SK-MEL-5 (cell line): ENCODE measurements at regions not wholly inside any gene's neighbourhood (a gene's known extent, or its start where the extent isn't known, plus 50 kb on each side); places are given as distances from the start of the nearest gene placed in this dataset.
A peak's percentile ranks its signal among the peaks of the same experiment; 100 is the strongest.
"Not testable (repeated sequence)": the region's sequence is repeated elsewhere in the genome, so short reads cannot be mapped to it uniquely, and the experiment has no call there.

Experiments
- DNase-seq: peaks from one replicate; pipeline ENCODE4 v3.0.0-alpha.2; 2016; ENCODE audit warnings: low read depth, low spot score
- in situ Hi-C: cut with HindIII; loops from 2 replicates; pipeline ENCODE4 v1.10.0; 2016; ENCODE audit warnings: low sequenced_read_pairs, high pct_unique_total_duplicates, low pct_unique_long_range_greater_than_20kb

DNA sequence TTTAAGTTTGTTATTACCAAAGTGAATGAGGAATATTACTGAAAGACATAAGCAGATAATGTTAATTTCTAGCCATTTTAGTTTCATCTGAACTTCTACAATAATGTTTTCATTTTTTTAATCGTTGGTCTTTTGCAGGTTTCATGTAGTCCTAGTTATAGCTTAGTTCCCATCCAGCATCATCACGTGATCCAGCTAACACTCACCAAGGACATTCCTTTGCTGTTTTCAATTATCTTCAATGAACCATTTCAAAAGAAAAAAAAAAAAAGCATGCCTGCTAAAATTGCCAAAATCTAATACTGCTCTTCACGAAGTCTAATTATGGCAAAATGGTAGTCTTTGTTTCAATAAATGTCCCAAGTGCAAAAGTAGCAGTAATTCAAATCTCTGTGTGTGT lies 187.7 kb upstream of the ATXN7L3B start:
- no peak for DNase-seq

DNA sequence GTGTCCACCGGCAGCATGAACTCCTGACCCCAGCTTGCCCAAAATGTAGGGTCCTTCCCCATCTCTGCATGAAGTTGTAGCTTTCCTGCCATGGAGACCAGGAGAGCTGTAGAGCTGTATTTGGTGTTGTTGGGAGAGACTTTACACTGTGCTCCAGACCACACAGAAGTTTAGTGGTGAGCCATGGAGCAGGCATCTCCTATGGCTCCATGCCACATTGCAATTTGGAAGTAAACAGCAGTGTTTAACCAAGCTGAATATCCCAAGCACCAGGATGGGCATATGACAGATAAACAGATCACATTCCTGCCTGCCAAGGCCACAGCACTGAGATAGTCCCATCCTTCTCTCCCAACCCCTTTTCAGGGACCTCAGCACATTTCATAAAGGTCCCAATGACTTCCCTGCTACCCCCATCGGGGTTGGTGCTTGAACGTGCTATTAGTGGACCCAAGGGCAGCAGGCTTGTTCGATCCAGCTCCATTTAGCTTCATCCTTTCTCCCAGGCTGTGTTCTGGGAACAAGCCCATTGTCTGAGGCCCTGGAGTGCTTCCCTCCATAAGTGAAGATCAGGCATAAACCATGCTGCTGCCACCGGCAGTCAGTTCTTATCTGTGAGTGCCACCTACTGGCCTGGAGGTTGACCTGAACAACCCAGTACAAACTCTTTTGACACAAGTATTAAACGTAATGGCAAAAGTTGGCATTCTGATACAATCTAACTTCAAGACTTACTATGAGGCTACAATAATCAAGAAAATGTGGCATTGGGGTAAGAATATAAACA lies 172.3 kb upstream of the ATXN7L3B start:
- in situ Hi-C loops = no loop called here
- DNase-seq = peak; percentile 63

More for the DNA sequence above, 187.7 kb upstream of the ATXN7L3B start:
- in situ Hi-C loops = no loop called here

DNA sequence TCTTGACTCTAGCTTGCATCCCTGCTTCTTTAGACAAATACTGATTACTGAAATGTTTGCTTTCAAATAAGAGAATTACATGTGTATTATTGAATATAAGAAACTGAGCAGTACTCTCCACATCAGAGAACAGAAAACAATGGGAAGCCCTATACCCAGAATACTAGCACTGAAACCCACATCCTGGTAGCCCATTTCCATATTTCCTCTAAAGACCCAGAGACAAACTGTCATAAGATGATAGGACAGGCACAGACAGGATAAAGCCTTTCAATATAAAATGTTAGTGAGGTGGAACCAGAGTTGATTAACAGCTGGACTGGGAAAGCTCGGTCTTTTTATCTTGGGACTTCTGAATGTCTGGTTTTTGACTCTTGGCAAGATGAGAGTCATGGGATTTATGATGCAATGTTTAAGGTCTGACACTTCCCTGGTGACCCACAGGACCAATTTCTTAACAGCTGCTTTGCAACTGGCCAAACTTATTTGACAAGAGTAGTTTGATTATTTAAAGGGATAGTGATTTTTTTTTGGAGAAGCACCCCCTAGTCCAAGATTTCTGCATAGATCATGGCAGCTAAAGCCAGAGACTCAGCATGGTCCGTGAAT lies 166.9 kb upstream of the ATXN7L3B start:
- in situ Hi-C loops = no loop called here
- DNase-seq = peak; percentile 66

DNA sequence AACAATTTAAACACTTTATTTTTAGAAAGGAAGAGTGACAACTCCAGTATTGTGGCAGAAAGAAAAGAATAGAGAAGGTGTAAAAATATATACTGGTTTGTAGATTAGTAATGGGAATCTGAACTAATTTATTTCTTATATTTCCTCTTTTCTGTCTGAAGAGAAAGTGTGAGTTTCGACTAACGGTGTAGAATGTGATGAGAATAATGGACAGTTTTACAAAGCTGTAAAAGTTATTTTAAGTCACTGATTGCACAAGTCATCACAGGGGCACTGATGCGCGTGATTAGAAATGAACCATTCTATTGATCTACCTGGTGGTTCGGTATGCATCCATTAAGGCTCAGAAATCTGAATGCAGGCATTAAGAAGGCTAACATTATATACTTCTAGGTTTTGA lies 158.5 kb upstream of the ATXN7L3B start:
- no peak for DNase-seq
- in situ Hi-C loops = no loop called here

DNA sequence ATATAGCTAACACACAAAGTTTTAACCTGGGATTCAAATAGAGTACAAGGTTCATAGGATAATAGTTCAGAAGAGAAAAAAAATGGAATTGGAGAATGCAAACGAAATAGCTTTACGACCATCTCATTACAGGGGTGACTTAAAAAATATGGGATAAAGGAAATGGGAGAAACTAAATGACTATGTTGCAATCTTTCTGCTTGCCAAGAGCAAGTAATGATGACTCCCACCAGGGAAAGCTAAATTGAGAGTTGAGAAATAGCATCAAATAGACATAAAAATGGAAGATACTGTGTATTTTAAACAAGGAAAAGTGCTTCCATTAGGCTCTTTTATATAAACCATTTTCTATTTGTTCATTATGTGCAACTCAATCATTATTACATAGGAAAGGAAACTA lies 155.7 kb upstream of the ATXN7L3B start:
- in situ Hi-C loops = no loop called here
- no peak for DNase-seq

DNA sequence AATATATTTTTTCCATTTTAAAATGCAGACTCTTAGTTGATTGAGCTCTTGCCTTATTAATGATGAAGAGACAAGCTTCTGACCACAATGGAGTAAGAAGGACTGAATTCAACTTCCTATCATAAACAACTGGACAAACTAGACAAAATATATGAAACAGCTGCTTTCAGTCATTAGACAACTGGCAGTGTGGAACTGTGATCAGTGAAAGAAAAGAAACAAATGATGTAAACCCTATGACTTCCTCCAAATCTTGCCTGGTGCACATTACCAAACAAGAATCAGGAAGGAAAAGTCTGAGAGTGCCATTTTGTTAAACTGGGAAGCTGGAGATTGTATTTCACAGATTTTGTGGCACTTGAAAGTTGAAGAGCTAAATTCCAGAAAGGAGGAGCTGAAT lies 154.7 kb upstream of the ATXN7L3B start:
- in situ Hi-C loops = no loop called here
- DNase-seq = no peak

DNA sequence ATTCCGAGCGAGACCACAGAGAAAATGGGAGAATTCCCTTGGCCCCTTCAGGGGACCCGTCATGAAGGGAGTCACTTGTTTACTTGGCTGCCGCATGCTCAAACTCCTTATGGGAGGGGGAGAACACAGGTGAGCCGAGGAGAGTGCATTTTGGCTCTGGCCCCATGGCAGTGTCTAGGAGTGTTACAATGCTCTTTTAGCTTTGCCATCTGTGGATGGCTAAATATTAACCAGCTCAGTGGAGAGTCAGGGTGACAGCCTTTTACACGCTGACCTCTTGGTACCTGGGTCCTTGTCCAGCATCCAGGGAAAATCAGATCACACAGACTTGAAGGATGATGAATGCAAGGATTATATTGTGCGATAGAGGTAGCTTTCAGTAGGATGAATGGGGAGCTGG lies 146.4 kb upstream of the ATXN7L3B start:
- DNase-seq = no peak
- in situ Hi-C loops = no loop called here

DNA sequence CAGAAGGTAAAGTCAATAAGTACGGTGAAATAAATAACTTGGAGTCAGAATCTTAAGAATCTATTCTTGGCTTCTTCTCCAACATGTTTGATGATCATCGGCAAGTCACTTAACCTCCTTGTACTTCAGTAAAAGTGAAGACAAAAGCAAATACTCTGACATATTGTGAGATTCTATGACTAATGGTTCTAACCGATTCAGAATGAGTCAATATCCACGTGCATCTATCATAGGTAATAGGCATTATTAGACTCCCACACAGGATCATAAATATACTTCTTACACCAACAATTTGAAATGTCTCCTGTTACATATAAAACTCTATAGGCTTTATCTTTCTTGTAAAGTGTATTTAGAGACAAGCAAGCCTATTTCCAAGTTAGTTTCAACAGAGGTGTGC lies 144.4 kb upstream of the ATXN7L3B start:
- in situ Hi-C loops = no loop called here
- DNase-seq = no peak

DNA sequence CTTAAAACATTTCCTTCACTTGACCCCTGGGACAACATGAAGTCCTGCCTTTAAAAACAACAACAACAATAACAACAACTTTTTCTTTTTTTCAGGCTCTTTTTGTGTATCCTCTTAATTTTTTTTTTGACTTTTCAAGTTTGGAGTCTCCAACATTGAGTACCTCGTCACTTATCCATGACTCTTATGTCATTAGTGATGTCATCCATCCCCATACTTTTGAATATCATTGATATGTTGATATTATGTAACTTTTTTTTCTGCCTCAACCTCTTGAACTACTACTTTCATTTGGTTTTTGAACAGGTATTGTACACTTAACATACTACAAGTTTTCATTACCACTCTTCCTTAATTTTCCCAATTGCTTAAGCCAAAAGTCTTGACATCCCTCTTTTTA lies 143.0 kb upstream of the ATXN7L3B start:
- in situ Hi-C loops = no loop called here
- DNase-seq = no peak

DNA sequence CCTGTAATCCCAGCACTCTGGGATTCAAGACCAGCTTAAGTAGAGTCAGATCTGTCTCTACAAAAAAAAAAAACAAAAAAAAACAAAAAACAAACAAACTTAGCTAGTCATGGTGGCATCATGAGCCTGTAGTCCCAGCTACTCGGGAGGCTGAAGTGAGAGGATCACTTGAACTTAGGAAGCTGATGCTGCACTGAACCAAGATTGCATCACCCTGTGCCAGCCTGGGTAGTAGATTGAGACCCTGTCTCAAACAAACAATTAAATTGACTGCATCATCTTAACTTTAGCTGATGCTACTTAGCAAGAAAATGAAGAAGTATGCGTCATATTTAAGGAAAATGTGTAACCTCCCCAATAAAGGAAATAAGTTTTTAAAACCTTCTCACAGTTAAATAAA lies 136.6 kb upstream of the ATXN7L3B start:
- DNase-seq = peak; percentile 80
- in situ Hi-C loops = no loop called here

DNA sequence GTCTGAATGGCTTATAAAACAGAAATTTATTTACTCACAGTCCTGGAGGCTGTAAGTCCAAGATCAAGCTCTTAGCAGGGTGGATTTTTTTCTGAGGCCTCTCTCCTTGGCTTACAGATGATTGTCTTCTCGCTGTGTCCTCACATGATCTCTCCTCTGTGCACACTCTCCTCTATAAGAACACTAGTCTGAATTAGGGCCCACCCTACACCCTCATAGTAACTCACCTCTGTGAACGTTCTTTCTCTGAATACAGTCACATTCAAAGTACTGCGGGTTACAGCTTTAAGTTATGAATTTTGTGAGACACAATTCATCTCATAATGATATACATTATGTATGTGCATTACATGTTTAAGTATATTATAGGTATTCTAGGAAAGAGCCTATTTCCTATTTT lies 135.7 kb upstream of the ATXN7L3B start:
- DNase-seq = peak; percentile 82
- in situ Hi-C loops = no loop called here

DNA sequence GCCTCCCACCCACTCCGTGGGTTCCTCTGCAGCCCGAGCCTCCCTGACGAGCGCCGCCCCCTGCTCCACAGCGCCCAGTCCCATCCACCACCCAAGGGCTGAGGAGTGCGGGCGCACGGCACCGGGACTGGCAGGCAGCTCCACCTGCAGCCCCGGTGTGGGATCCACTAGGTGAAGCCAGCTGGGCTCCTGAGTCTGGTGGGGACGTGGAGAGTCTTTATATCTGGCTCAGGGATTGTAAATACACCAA lies 134.5 kb upstream of the ATXN7L3B start:
- DNase-seq, in situ Hi-C loops: not testable (repeated sequence)

DNA sequence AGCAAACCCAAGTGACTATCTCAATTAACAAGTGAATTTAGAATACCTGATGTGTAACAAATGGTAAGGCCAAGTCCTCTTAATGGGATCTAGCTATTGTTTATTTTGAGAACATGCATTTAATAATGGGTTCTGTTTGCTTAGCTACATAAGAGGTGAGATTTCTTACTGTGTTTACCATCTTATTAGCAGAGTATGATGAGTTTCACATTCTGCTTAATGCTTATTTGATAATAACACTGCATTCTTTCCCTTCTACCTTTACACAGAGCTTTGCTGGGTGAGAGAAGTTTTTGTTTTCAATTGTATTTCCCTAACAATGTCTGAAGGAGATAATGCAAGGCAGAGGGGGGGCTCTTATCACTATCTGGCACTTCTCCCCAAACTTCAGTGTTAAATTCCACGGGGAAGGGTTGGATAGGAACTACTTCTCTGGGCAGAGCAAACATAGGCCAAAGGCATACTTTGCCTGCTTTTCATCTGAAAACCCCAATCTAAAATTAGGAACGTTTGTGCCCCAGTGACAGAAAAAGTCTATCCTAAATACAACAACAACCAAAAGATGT lies 129.0 kb upstream of the ATXN7L3B start:
- in situ Hi-C loops = no loop called here

DNA sequence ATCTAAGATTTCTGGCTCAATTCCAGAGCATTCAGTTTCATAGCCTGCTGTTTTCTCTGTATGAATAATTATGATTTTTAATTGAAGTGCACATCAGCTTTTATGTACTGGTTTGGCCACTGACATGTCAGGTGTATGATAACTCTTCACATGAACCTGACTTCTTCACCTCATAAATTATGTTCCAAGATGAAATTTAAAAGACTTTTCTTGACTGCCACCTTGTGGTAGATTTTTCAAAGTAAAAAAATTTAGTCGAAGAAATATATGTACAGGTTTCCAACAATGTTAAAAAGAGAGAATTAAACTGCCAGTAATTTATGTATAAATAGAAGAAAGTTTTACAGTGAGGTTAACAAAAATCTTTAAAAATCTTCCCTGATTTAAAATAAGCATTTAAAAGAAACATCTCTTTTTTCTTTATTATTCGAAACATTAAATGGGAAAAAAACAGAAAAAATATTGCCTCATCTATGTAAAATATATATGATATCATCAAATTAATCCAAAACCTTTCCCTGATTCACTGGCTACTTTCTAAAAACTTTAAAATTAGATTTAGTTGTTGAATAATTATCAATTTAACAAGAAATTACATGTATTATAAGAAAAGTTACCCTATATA lies 124.9 kb upstream of the ATXN7L3B start:
- peak; percentile 69 for DNase-seq
- in situ Hi-C loops = no loop called here

More for the DNA sequence above, 129.0 kb upstream of the ATXN7L3B start:
- no peak for DNase-seq

DNA sequence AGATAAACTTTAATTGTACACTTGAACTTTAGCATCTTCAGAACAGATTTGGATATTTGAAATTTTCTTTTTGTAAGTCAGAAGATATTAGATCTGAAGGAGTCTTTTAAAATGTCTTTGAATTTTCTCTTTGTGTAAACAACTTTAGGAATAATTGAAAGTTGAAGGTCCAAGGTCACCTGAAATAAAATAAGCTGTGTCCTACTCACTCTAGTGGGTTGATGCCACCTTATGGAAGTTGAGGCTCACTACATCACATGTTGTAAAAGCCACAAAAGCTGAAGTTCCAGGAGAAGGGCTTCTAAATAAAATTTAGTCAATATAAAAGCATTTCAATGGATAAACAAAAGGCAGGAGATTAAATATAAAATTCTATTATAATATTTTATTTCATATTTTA lies 122.0 kb upstream of the ATXN7L3B start:
- DNase-seq = peak; percentile 73
- in situ Hi-C loops = no loop called here

DNA sequence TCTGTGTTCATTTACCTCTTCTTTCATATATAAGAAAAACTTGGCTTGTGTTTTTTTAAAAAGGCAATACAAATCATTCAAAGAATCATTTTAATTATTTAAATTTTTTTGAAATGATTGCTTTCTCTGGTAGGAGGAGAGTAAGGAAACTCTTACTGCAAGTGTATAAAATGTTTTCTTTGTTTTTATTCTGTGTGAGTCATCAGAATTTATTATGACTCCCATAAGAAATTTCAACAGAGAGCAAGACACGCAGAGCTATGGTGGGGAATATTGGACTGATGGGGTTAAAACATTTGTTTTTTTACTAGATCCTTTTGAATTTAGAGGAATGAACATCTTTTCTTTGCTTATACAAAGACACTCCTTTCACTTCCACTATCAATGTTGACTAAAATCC lies 119.1 kb upstream of the ATXN7L3B start:
- in situ Hi-C loops = no loop called here
- DNase-seq = no peak

DNA sequence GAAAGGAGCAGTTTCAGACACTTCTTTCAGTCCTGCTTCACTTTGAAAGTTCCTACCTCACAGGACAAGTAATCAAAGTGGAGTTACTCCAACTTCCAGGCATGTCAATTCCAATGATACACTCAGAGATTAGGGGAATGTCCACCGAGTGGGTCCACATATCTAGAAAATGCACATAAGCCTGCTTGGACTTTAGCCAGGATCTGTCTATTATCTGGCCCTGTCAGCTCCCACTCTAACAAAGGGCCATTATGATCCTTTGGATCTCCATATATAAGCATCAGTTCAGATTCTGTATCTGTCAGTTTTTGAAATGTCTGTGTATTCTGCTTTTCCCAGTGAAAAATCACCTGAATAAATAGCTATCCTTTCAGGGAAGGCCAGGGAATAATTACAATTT lies 112.9 kb upstream of the ATXN7L3B start:
- peak; percentile 56 for DNase-seq

DNA sequence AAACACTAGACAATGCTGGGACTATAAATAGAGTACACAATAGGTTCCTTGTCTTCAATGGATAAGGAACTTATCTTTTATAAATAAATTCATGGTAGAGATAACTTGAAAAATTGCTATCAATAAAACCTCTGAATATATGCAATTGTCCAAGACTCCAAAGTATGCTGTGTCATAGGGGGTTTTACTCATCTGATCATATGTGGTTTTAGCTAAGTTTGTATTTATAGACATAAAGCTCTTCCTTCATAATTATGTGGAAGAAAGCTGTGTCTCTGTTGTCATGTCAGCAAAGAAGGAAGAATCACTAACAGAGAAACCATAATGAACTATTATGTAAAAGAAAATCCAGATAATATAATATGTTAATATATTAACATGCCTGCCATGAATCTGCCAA lies 111.5 kb upstream of the ATXN7L3B start:
- in situ Hi-C loops = no loop called here
- peak; percentile 56 for DNase-seq

More for the DNA sequence above, 112.9 kb upstream of the ATXN7L3B start:
- in situ Hi-C loops = no loop called here

DNA sequence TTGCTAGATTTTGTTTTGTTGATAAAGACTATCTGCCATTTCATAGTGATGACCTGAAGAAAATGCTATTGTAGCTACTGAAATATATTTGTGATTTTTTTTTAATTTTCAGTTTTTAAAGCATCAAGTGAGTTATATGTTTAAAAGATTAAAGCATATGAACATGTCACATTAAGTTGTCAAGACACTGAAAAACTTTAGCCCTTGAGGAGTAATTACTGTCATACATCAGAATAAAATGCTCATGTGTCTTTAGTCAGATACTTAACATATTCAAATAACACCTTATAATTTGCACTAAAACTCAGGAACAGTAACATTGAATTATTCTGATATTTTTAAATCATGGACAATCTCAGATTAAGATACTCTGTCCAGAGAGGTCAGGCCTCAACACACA lies 108.1 kb upstream of the ATXN7L3B start:
- in situ Hi-C loops = no loop called here
- no peak for DNase-seq
